Hepatocyte (in vitro differentiated cells): ENCODE measurements at regions not wholly inside any gene's neighbourhood (a gene's known extent, or its start where the extent isn't known, plus 50 kb on each side); places are given as distances from the start of the nearest gene placed in this dataset.

Experiments used
- EZH2 ChIP-seq: fragments of 200-600 bp; sonication (generic); IDR thresholded peaks from 2 replicates; pipeline ENCODE4 v1.6.1; 2016; ENCODE audit warnings: antibody characterized with exemption, mild to moderate bottlenecking, borderline replicate concordance
- EZH2phosphoT487 ChIP-seq: fragments of 200-600 bp; sonication (generic); IDR thresholded peaks from one replicate; pipeline ENCODE4 v1.6.1; 2018; ENCODE audit warnings: antibody characterized with exemption, mild to moderate bottlenecking, low read depth, moderate library complexity; ENCODE audit not compliant: unreplicated experiment, severe bottlenecking
- TF ChIP-seq, protein P1 (sequence below): fragments of 200-600 bp; sonication (generic); IDR thresholded peaks from 2 replicates; pipeline ENCODE4 v1.5.1; 2016; ENCODE audit warnings: antibody characterized with exemption, mild to moderate bottlenecking; ENCODE audit not compliant: poor library complexity

DNA sequence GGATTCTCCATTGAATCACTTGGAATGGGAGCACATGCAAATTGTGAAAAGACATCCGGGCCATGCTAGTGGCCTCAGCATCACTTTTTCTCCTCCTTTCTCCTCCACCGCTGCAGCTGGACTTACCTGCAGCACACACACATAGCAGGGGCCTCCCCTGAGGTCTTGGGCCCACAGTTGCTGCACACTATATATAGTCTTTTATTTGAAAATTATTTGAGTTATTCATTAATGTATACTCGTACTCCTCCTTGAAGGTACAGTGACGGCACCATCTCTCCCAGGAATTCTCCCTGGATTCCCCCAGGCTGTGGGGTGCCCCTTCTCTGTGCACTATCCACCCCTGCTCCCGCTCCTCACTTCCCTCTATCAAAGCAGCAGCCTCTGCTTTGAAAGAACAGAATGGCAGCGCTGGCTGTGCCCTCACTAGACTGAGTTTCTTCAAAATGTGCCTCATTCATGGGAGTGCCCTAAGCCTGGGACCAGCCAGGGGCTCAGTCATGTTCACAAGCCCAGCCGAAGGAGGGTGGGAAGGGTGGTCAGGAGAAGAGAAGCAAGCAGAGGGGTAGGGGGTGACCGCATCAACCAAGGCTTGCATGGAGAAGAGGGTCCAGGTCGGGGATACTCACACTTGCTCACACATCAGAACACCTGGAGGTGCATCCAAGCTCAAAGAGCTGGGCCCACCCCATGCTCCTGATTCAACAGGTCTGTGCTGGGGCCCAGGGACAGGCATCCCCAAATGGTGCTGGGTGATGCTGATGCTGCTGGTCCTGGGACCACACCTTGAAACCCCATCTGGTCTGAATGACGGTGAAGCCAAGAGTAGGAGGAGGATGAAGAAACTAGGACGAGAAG is 156.2 kb upstream of the ZMIZ1 start:
- no peak for TF ChIP-seq EZH2phosphoT487
- TF ChIP-seq, protein P1, sequence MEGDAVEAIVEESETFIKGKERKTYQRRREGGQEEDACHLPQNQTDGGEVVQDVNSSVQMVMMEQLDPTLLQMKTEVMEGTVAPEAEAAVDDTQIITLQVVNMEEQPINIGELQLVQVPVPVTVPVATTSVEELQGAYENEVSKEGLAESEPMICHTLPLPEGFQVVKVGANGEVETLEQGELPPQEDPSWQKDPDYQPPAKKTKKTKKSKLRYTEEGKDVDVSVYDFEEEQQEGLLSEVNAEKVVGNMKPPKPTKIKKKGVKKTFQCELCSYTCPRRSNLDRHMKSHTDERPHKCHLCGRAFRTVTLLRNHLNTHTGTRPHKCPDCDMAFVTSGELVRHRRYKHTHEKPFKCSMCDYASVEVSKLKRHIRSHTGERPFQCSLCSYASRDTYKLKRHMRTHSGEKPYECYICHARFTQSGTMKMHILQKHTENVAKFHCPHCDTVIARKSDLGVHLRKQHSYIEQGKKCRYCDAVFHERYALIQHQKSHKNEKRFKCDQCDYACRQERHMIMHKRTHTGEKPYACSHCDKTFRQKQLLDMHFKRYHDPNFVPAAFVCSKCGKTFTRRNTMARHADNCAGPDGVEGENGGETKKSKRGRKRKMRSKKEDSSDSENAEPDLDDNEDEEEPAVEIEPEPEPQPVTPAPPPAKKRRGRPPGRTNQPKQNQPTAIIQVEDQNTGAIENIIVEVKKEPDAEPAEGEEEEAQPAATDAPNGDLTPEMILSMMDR, result no peak
- TF ChIP-seq EZH2, result no peak
